ENCODE measurements at regions not wholly inside any gene's neighbourhood (a gene's known extent, or its start where the extent isn't known, plus 50 kb on each side); places are given as distances from the start of the nearest gene placed in this dataset.
A peak's percentile ranks its signal among the peaks of the same experiment; 100 is the strongest.
"Not testable (repeated sequence)": the region's sequence is repeated elsewhere in the genome, so short reads cannot be mapped to it uniquely, and the experiment has no call there.

DNA sequence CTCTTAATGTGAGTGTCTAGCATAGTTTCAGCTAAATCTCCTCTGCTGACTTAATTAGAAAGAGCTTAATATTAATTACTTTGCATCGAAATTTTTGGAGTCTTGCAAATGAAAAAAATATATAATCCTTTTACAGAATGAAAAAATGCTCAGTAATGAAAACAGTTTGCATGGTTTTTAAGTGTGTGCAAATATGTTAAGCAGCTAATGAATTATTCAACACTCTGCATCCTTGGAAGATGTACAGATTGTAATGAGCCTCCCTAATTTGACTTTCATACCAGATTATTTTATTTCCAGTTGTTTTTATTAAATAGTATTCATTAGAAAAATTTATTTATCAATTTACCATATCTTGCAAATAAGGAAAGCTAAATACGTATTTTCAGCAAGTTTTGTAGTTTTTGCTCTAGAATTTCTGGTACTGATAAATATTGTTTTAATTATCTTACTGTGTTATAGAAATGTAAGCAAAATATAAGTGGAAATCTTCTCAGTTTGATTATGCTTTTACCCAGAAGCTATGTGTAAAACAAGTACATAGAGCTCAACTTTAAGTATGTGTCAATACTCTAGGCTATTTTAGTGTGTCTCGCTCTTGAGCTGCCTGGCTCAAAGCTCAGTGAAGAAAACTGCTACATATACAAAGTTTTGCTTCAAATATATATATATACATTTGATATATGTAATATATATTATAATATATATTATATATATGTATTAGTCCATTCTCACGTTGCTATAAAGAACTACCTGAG is 714.9 kb upstream of the LUZP2 start:
- no peaks in the 10 kb centered on the region for H3K36me3 ChIP-seq (ENCODE audit: low read depth)
- H3K4me3 ChIP-seq, result no peak overlapping the region
- H3K9ac ChIP-seq, result no peak overlapping the region
- H3K27ac ChIP-seq, result no peak overlapping the region
- WGBS, 2 experiments (ENCODE audit: low coverage in 1 of 2, low lambda C conversion rate in 2 of 2, missing lambda C conversion rate in 2 of 2), result 59 to 60% methylated on average over 4 of the region's 4 CpGs
- DNase-seq, result no peak
- H3K9me3 ChIP-seq (ENCODE audit: low read depth), result no peaks in the 10 kb centered on the region
- H3K79me2 ChIP-seq (ENCODE audit: insufficient read depth), result no peaks in the 10 kb centered on the region
- no peaks in the 10 kb centered on the region for H4K20me1 ChIP-seq (ENCODE audit: insufficient read depth)
- TF ChIP-seq EZH2phosphoT487 (IDR thresholded peaks at IDR 0.05; ENCODE audit: insufficient read depth, low read depth) (no peak), EZH2 (IDR thresholded peaks at IDR 0.05; ENCODE audit: insufficient read depth, poor library complexity, severe bottlenecking) (no peak)
- H3K4me1 ChIP-seq (ENCODE audit: insufficient read depth), result peaks cover 20% of the 10 kb centered on the region
- no peaks in the 10 kb centered on the region for H3F3A ChIP-seq (ENCODE audit: insufficient read depth)
- no peaks in the 10 kb centered on the region for H3K9me2 ChIP-seq (ENCODE audit: insufficient read depth)
- H2AFZ ChIP-seq, result no peak overlapping the region
- H3K4me2 ChIP-seq (ENCODE audit: unreplicated experiment), result no peak overlapping the region
- H3K27me3 ChIP-seq (replicated peaks; ENCODE audit: insufficient read depth), result no peaks in the 10 kb centered on the region
- in situ Hi-C loops (cut with MboI), result no loop called here

DNA sequence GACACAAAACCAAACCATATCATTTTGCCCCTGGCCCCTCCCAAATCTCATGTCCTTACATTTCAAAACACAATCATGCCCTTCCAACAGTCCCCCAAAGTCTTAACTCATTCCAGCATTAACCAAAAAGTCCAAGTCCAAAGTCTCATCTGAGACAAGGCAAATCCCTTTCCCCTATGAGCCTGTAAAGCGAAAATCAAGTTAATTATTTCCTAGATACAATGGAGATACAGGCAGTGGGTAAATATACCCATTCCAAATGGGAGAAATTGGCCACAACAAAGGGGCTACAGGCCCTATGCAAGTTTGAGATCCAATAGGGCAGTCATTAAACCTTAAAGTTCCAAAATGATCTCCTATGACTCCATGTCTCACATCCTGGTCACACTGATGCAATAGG is 709.9 kb upstream of the LUZP2 start:
- WGBS, 2 experiments (ENCODE audit: low coverage in 1 of 2, low lambda C conversion rate in 2 of 2, missing lambda C conversion rate in 2 of 2), result 35 to 36% methylated on average over 1 of the region's 1 CpG
- H3K36me3 ChIP-seq (ENCODE audit: low read depth); H3K9ac ChIP-seq; in situ Hi-C loops (cut with MboI); H3K27ac ChIP-seq; H3K9me3 ChIP-seq (ENCODE audit: low read depth); H3K4me3 ChIP-seq; DNase-seq; H3K79me2 ChIP-seq (ENCODE audit: insufficient read depth); H3K9me2 ChIP-seq (ENCODE audit: insufficient read depth); H4K20me1 ChIP-seq (ENCODE audit: insufficient read depth); H3F3A ChIP-seq (ENCODE audit: insufficient read depth); H3K27me3 ChIP-seq (replicated peaks; ENCODE audit: insufficient read depth); H2AFZ ChIP-seq; H3K4me2 ChIP-seq (ENCODE audit: unreplicated experiment): not testable (repeated sequence)
- H3K4me1 ChIP-seq (ENCODE audit: insufficient read depth), result peaks cover 10% of the 10 kb centered on the region

DNA sequence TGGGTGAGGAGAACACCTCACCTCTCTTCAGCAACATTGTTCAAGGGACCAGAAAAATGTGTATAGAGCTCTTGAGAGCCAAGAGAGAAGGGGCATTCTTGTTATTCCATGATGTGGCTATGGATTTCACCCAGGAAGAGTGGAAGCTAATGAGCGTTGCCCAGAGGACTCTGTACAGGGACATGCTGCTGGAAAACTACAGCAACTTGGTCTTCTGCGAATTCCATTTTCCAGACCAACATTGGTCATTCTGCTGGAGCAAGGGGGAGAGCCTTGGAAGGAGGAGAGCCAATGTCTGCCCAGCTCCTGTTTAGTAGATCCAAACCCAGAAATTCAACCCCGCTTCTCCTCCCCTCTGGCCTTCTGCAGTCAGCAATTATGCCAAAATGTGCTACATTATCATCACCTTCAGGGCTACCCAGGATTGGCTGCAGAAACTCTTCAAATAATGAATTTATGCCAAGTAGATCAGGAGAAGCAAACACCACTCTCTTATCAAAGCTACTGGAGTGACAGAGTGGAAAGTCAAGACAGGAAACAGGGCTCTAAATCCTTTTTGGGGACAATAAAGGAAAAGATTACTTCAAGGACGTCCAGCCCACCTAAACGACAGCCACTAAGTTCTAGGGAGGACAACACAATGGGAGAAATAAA is 707.5 kb upstream of the LUZP2 start:
- Histone ChIP-seq H3F3A (ENCODE audit: insufficient read depth) (peaks cover 9% of the 10 kb centered on the region; the same call in 1 of the 2 replicates), H3K9me2 (ENCODE audit: insufficient read depth) (no peaks in the 10 kb centered on the region), H3K36me3 (ENCODE audit: low read depth) (no peaks in the 10 kb centered on the region), H2AFZ (peak overlapping the region; percentile 41), H3K9ac (no peak overlapping the region), H3K27ac (no peak overlapping the region), H4K20me1 (ENCODE audit: insufficient read depth) (no peaks in the 10 kb centered on the region), H3K4me3 (no peak overlapping the region), H3K9me3 (ENCODE audit: low read depth) (no peaks in the 10 kb centered on the region), H3K4me2 (ENCODE audit: unreplicated experiment) (peak overlapping the region; percentile 19), H3K4me1 (ENCODE audit: insufficient read depth) (peaks cover 10% of the 10 kb centered on the region), H3K79me2 (ENCODE audit: insufficient read depth) (no peaks in the 10 kb centered on the region), H3K27me3 (replicated peaks; ENCODE audit: insufficient read depth) (no peaks in the 10 kb centered on the region)
- DNase-seq, result no peak
- TF ChIP-seq EZH2phosphoT487 (IDR thresholded peaks at IDR 0.05; ENCODE audit: insufficient read depth, low read depth) (no peak), EZH2 (IDR thresholded peaks at IDR 0.05; ENCODE audit: insufficient read depth, poor library complexity, severe bottlenecking) (no peak)
- WGBS, 2 experiments (ENCODE audit: low coverage in 1 of 2, low lambda C conversion rate in 2 of 2, missing lambda C conversion rate in 2 of 2), result 58 to 63% methylated on average over 5 of the region's 5 CpGs
- in situ Hi-C loops (cut with MboI), result no loop called here

DNA sequence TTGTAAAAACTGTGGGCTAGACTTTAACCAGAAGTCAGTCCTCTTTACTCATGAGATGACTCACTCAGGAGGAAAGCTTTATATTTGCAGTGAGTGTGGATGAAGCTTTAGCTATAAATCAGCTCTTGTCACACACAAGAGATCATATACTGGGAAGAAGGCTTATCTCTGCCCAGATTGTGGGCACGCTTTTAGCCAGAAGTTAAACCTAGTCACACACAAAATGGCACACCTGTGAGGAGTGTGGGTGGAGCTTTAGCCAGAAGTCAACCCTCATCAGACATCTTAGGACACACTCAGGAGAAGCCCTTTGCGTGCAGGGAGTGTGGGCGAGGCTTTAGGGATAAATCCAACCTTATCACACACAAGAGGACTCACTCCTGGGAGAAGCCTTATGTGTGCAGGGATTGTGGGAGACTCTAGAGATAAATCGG is 706.9 kb upstream of the LUZP2 start:
- no peaks in the 10 kb centered on the region for H4K20me1 ChIP-seq (ENCODE audit: insufficient read depth)
- no peak overlapping the region for H3K9ac ChIP-seq
- in situ Hi-C loops (cut with MboI), result no loop called here
- H3K4me3 ChIP-seq, result no peak overlapping the region
- H3K9me3 ChIP-seq (ENCODE audit: low read depth), result no peaks in the 10 kb centered on the region
- no peak for TF ChIP-seq EZH2phosphoT487 (IDR thresholded peaks at IDR 0.05; ENCODE audit: insufficient read depth, low read depth)
- TF ChIP-seq EZH2 (IDR thresholded peaks at IDR 0.05; ENCODE audit: insufficient read depth, poor library complexity, severe bottlenecking), result no peak
- H3K4me1 ChIP-seq (ENCODE audit: insufficient read depth), result peaks cover 10% of the 10 kb centered on the region
- H3K27me3 ChIP-seq (replicated peaks; ENCODE audit: insufficient read depth), result no peaks in the 10 kb centered on the region
- no peaks in the 10 kb centered on the region for H3K9me2 ChIP-seq (ENCODE audit: insufficient read depth)
- H3K27ac ChIP-seq, result no peak overlapping the region
- H3F3A ChIP-seq (ENCODE audit: insufficient read depth), result peaks cover 9% of the 10 kb centered on the region; the same call in 1 of the 2 replicates
- no peaks in the 10 kb centered on the region for H3K36me3 ChIP-seq (ENCODE audit: low read depth)
- H2AFZ ChIP-seq, result peak overlapping the region; percentile 41
- H3K79me2 ChIP-seq (ENCODE audit: insufficient read depth), result no peaks in the 10 kb centered on the region
- peak overlapping the region; percentile 19 for H3K4me2 ChIP-seq (ENCODE audit: unreplicated experiment)
- peak; percentile 67 for DNase-seq
- 75 to 77% methylated on average over 4 of the region's 4 CpGs for WGBS, 2 experiments (ENCODE audit: low coverage in 1 of 2, low lambda C conversion rate in 2 of 2, missing lambda C conversion rate in 2 of 2)

All from GM23248 (cell line).